PC-3 (cell line): ENCODE measurements at regions not wholly inside any gene's neighbourhood (a gene's known extent, or its start where the extent isn't known, plus 50 kb on each side); places are given as distances from the start of the nearest gene placed in this dataset.
"Not testable (repeated sequence)": the region's sequence is repeated elsewhere in the genome, so short reads cannot be mapped to it uniquely, and the experiment has no call there.

Source experiments
- ATAC-seq: fragments of 200-7000 bp; cut with Tn5 transposase; 2 replicates; pipeline ENCODE4 v1.9.1; 2020; ENCODE audit warnings: mild to moderate bottlenecking, moderate library complexity
- BruUV-seq: library from RNA; stranded (reverse); fragments of 400-500 nt; replicated peaks from 2 replicates; lab custom pipeline; 2021; lab: Mats Ljungman, UMichigan
- CTCF ChIA-PET: fragments of 300-600 bp; sonication (Branson Sonifier 250); formaldehyde crosslinking; loops from one replicate; lab custom pipeline; 2022; ENCODE audit warnings: antibody characterized with exemption; lab: Charles Lee
- POLR2A ChIA-PET: fragments of 300-600 bp; sonication (Branson Sonifier 250); formaldehyde crosslinking; loops from one replicate; lab custom pipeline; 2022; ENCODE audit warnings: antibody characterized with exemption; ENCODE audit not compliant: unreplicated experiment; lab: Charles Lee
- DNase-seq: peaks from one replicate; pipeline ENCODE4 v3.0.0-alpha.2; 2015
- H2AFZ ChIP-seq: fragments of 300-600 bp; sonication (generic); 2 replicates; pipeline ENCODE4 v1.6.0; 2016; ENCODE audit warnings: antibody characterized with exemption, low read length
- H3F3A ChIP-seq: fragments of 300-600 bp; sonication (generic); one replicate; pipeline ENCODE4 v1.6.0; 2017; ENCODE audit warnings: antibody characterized with exemption, low read length, control low read depth, mild to moderate bottlenecking; ENCODE audit not compliant: unreplicated experiment
- H3K27ac ChIP-seq: fragments of 300-600 bp; sonication (generic); 2 replicates; pipeline ENCODE4 v1.5.1; 2016; ENCODE audit warnings: mild to moderate bottlenecking, low read length
- H3K27me3 ChIP-seq: fragments of 300-600 bp; sonication (generic); 2 replicates; pipeline ENCODE4 v1.6.1; 2016; ENCODE audit warnings: low read length, mixed read lengths
- H3K36me3 ChIP-seq: fragments of 300-600 bp; sonication (generic); 2 replicates; pipeline ENCODE4 v1.6.1; 2016; ENCODE audit warnings: low read depth, mixed run types, low read length, mixed read lengths
- H3K4me1 ChIP-seq: fragments of 300-600 bp; sonication (generic); 2 replicates; pipeline ENCODE4 v1.5.1; 2016; ENCODE audit warnings: low read length; ENCODE audit not compliant: insufficient read depth
- H3K4me2 ChIP-seq: fragments of 300-600 bp; sonication (generic); 2 replicates; pipeline ENCODE4 v1.6.0; 2016; ENCODE audit warnings: low read length
- H3K4me3 ChIP-seq: fragments of 300-600 bp; sonication (generic); 2 replicates; pipeline ENCODE4 v1.5.1; 2016; ENCODE audit warnings: mild to moderate bottlenecking, low read length, mixed read lengths
- H3K79me2 ChIP-seq: fragments of 300-600 bp; sonication (generic); 2 replicates; pipeline ENCODE4 v1.6.1; 2017; ENCODE audit warnings: low read length, mixed read lengths
- H3K9ac ChIP-seq: fragments of 300-600 bp; sonication (generic); 2 replicates; pipeline ENCODE4 v1.6.0; 2016; ENCODE audit warnings: mild to moderate bottlenecking, low read length
- H3K9me2 ChIP-seq: fragments of 300-600 bp; sonication (generic); replicated peaks from 2 replicates; pipeline ENCODE4 v1.6.1; 2016; ENCODE audit warnings: mixed run types, low read length, mixed read lengths
- H3K9me3 ChIP-seq: fragments of 300-600 bp; sonication (generic); 2 replicates; pipeline ENCODE4 v1.6.1; 2016; ENCODE audit warnings: low read length, mixed read lengths
- H4K20me1 ChIP-seq: fragments of 300-600 bp; sonication (generic); 2 replicates; pipeline ENCODE4 v1.6.1; 2016; ENCODE audit warnings: low read length, mixed read lengths
- intact Hi-C: fragments of 100-400 bp; cut with micrococcal nuclease; formaldehyde crosslinking; loops from 2 replicates; pipeline ENCODE4 v1.9.0; 2023

DNA sequence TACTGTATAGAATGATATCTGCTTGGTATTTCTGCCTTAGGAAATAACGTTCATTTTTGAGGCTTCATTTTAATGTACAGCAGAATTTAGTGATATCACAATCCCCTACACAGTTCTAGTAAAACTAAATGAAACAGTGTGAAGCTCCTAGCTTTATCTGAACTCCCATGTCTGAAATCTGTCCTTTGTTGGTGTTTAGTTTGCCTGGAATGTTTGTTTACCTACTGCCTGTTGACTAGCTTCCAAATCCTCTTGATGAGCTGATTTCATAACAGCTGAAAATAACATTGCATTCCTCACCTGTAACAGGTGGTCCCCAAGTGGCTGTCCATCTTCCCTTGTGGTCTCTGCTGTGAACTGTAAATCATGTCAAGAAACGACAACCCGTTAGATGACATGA, 629.1 kb downstream of the TTLL7 start:
- H3K36me3 ChIP-seq, H4K20me1 ChIP-seq, CTCF ChIA-PET, intact Hi-C loops, H3K9ac ChIP-seq, POLR2A ChIA-PET, DNase-seq, H3K9me2 ChIP-seq, H3K27ac ChIP-seq, H3K4me3 ChIP-seq, H3K4me1 ChIP-seq, ATAC-seq, BruUV-seq, H2AFZ ChIP-seq, H3K4me2 ChIP-seq, H3K9me3 ChIP-seq, H3K27me3 ChIP-seq, H3K79me2 ChIP-seq, H3F3A ChIP-seq: not testable (repeated sequence)

DNA sequence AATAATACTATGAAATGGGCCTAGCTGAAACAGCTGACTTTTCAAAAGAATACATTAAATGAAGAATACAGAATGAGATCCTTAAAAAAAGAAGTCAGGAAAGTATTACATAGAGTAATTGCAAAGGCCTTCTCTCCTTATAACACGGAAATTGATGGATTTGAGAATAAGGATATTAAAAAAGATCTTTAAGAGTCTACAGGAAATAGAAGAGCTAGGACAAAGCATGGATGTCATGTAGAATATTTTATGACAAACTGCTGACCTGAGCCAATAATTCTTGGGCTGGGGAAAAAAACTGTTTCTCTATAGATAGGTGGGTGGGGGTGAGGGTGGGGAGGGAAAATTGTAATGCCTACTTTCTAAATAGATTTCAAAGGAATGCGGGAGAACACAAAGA, 633.6 kb downstream of the TTLL7 start:
- H3K79me2 ChIP-seq, H3K27ac ChIP-seq, H4K20me1 ChIP-seq, intact Hi-C loops, H3K4me3 ChIP-seq, H2AFZ ChIP-seq, ATAC-seq, H3K27me3 ChIP-seq, H3K9me2 ChIP-seq, H3K4me2 ChIP-seq, H3K4me1 ChIP-seq, H3F3A ChIP-seq, H3K9ac ChIP-seq, POLR2A ChIA-PET, BruUV-seq, DNase-seq, H3K9me3 ChIP-seq, CTCF ChIA-PET, H3K36me3 ChIP-seq: not testable (repeated sequence)

DNA sequence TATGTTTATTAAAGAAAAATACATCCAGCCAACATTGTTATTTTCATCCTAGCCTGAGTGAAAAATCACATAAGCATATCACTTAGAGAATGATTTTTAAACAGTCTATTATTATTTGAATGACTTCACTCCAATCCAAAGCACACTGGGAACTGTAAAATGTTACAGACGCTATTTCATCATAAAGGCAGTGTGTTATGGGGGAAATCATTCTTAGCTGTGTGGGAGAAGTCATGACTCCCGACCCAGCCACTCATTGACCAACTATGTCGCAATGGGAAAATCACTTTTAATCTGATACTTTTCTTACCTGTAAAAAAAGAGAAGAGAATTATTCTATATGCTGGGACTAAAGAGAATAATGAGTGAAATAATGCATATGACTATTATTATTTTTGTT, 653.6 kb downstream of the TTLL7 start:
- DNase-seq, H3K4me2 ChIP-seq, H3K4me3 ChIP-seq, H2AFZ ChIP-seq, H3K9me2 ChIP-seq, POLR2A ChIA-PET, H3K4me1 ChIP-seq, H3K79me2 ChIP-seq, H3K27me3 ChIP-seq, H3K27ac ChIP-seq, H3K9me3 ChIP-seq, H3K9ac ChIP-seq, H3F3A ChIP-seq, CTCF ChIA-PET, H4K20me1 ChIP-seq, ATAC-seq, BruUV-seq, H3K36me3 ChIP-seq, intact Hi-C loops: not testable (repeated sequence)

DNA sequence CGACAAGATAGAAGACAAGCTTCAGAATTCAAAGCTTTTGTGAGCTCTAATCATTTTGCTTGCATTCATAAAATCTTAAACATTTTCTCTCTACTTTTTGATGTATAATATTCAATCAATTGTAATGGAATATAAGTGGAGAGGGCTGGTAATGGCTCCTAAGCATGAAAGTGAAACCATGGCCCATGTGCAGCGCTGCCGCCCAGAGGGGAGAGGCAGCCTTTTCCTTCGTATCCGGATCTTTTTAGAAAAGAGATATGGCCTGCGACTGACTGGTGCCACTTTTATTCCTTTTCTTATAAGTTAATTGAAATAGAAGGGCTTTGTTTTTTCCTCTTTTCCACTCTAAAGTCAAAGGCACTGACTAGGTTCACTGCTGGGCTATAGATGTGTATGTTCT, 655.2 kb downstream of the TTLL7 start:
- intact Hi-C loops, DNase-seq, H3K79me2 ChIP-seq, H3K9me3 ChIP-seq, H3K4me1 ChIP-seq, H3K36me3 ChIP-seq, BruUV-seq, H4K20me1 ChIP-seq, H3F3A ChIP-seq, H3K27ac ChIP-seq, H2AFZ ChIP-seq, H3K27me3 ChIP-seq, ATAC-seq, H3K9ac ChIP-seq, H3K4me3 ChIP-seq, POLR2A ChIA-PET, H3K4me2 ChIP-seq, H3K9me2 ChIP-seq: not testable (repeated sequence)
- CTCF ChIA-PET = interaction anchor here (0.7 kb wide), 1 partner anchor 518 kb away, joined by 3 read pairs; no protein-coding TSS in a partner anchor

DNA sequence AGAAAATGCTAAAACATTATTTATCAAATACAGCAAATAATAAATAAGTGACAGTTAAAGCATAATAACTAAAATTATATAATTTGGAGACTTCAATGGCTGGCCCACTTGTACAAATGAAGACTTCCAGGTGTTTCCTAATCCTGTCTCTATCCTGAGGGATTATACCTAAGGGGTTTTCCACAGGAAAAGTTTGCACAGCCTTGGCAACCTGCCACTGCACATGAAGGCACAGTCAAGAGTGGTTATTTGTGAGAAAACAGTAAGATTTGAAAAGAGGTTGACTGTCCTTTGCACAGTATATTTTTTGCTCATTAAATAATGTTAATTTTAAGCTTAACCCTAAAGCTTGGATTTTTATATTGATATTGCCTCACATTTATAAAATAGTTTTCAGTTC, 655.9 kb downstream of the TTLL7 start:
- H2AFZ ChIP-seq, H3K36me3 ChIP-seq, DNase-seq, H3K27ac ChIP-seq, H3K27me3 ChIP-seq, H3K9me2 ChIP-seq, POLR2A ChIA-PET, intact Hi-C loops, H4K20me1 ChIP-seq, ATAC-seq, H3K9me3 ChIP-seq, H3K79me2 ChIP-seq, H3K4me2 ChIP-seq, H3K4me1 ChIP-seq, H3F3A ChIP-seq, H3K4me3 ChIP-seq, BruUV-seq, H3K9ac ChIP-seq: not testable (repeated sequence)
- CTCF ChIA-PET = interaction anchor here (0.7 kb wide), 1 partner anchor 519 kb away, joined by 3 read pairs; no protein-coding TSS in a partner anchor

DNA sequence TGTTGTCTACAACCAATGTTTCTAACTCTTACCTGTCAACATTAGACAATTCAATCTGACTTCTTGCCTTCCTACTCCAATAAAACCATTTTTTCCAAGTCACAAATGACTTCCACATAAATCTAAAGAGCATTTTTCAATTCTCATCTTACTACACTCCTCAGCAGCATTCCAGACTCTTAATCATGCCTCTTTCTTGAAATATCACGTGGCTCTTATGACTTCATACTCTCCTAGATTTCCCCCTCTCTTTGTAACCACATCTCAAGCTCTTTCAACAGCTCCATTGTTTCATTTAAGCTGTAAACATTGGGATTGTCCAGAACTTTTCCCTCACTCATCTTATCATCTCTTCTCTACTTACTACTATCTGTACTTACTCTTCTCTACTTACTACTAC, 666.6 kb downstream of the TTLL7 start:
- H3K4me3 ChIP-seq, H3K36me3 ChIP-seq, H3K79me2 ChIP-seq, H3F3A ChIP-seq, BruUV-seq, H3K9me3 ChIP-seq, H3K9ac ChIP-seq, H2AFZ ChIP-seq, CTCF ChIA-PET, ATAC-seq, H3K9me2 ChIP-seq, H3K27ac ChIP-seq, POLR2A ChIA-PET, H3K4me1 ChIP-seq, H4K20me1 ChIP-seq, DNase-seq, intact Hi-C loops, H3K4me2 ChIP-seq, H3K27me3 ChIP-seq: not testable (repeated sequence)
